Vagina (tissue), 2 donors: ENCODE measurements at regions not wholly inside any gene's neighbourhood (a gene's known extent, or its start where the extent isn't known, plus 50 kb on each side); places are given as distances from the start of the nearest gene placed in this dataset.

Experiments
- CTCF ChIP-seq, 3 experiments: fragments of 450-650 bp in 2 of 3; fragments of 200-600 bp in 1 of 3; sonication (generic) in 1 of 3; IDR thresholded peaks; one replicate each; pipeline ENCODE4 v1.5.1; 2017 to 2019; ENCODE audit warnings: antibody characterized with exemption in 3 of 3, mild to moderate bottlenecking in 2 of 3, moderate library complexity in 2 of 3
- POLR2AphosphoS5 ChIP-seq, 2 donors: sonication (generic); formaldehyde crosslinking; IDR thresholded peaks; one replicate each; pipeline ENCODE4 v1.9.0; 2017; ENCODE audit warnings: antibody characterized with exemption in 2 of 2, mild to moderate bottlenecking in 2 of 2, low read depth in 1 of 2; ENCODE audit not compliant: insufficient read depth in 1 of 2

- TF ChIP-seq CTCF (IDR thresholded peaks at IDR 0.05) (no peak), POLR2AphosphoS5 (IDR thresholded peaks at IDR 0.05; ENCODE audit: insufficient read depth in 1 of 2, low read depth in 1 of 2) (no peak)
Observed at GRCh38 chr2:82143343-82143742, 1838.8 kb upstream of the LRRTM1 start.
